ENCODE measurements at regions not wholly inside any gene's neighbourhood (a gene's known extent, or its start where the extent isn't known, plus 50 kb on each side); places are given as distances from the start of the nearest gene placed in this dataset.

DNA sequence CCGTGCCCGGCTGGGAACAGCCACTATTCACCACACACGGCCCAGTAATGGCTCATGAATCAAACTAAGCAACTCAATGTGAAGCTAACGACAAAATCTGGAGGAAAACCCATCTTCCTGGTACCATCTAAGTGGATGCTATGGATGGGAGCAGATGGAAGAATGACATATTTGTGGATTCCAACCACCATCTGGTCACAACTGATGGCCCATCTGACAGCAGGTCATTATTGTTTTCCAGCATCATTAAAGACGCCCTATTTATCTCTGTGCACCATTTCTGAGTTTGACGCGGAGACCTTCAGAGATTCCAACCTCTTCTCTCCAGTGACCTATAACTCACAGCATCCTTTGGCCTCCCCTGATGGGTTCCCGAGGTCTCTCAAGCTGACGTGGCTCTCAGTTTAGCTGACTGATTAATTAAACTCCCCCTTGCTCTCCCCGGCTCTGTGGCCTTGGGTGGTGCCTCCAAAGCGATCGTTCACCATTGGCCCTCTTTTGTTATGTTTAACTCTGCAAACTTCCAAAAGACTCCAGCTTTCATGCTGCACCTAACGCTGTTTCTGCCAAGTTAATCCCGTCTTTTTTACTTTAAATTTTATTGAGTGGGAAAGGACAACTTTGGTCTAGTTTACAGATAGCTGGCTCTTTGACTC, 1514.4 kb downstream of the BRD1 start:
- ChIA-PET CTCF (no interaction called here), POLR2A (no interaction called here)
- H4K20me1 ChIP-seq (ENCODE audit: control insufficient read depth, insufficient read depth, low read length, poor library complexity, severe bottlenecking): no peaks in the 10 kb centered on the region
- peaks cover 2 to 52% (median 5%) of the 10 kb centered on the region in 3 donors for H3K9me3 ChIP-seq (ENCODE audit: control extremely low read depth in 1 of 3, control insufficient read depth in 2 of 3, insufficient read depth in 1 of 3, low read length in 2 of 3)
- Mint-ChIP-seq H3K27me3 (no peaks in the 10 kb centered on the region), H3K9me3 (ENCODE audit: insufficient read depth) (peaks cover 11% of the 10 kb centered on the region), H3K4me3 (no peak overlapping the region), H3K27ac (no peak overlapping the region), H3K4me1 (no peaks in the 10 kb centered on the region)
- no peaks in the 10 kb centered on the region for H3K79me2 ChIP-seq (ENCODE audit: control insufficient read depth, insufficient read depth, low read length)
- no peak for ATAC-seq (ENCODE audit: low read depth)
- TF ChIP-seq, protein P1, sequence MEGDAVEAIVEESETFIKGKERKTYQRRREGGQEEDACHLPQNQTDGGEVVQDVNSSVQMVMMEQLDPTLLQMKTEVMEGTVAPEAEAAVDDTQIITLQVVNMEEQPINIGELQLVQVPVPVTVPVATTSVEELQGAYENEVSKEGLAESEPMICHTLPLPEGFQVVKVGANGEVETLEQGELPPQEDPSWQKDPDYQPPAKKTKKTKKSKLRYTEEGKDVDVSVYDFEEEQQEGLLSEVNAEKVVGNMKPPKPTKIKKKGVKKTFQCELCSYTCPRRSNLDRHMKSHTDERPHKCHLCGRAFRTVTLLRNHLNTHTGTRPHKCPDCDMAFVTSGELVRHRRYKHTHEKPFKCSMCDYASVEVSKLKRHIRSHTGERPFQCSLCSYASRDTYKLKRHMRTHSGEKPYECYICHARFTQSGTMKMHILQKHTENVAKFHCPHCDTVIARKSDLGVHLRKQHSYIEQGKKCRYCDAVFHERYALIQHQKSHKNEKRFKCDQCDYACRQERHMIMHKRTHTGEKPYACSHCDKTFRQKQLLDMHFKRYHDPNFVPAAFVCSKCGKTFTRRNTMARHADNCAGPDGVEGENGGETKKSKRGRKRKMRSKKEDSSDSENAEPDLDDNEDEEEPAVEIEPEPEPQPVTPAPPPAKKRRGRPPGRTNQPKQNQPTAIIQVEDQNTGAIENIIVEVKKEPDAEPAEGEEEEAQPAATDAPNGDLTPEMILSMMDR (IDR thresholded peaks at IDR 0.05): no peak
- TF ChIP-seq EZH2 (IDR thresholded peaks at IDR 0.05; ENCODE audit: borderline replicate concordance, insufficient read depth, low read depth, low read length, poor library complexity, severe bottlenecking): no peak
- intact Hi-C loops (cut with micrococcal nuclease): no loop called here
- no peaks in the 10 kb centered on the region for H3K36me3 ChIP-seq (replicated peaks in 1 of 2; ENCODE audit: control extremely low read depth in 1 of 2, control insufficient read depth in 1 of 2, extremely low read depth in 1 of 2, insufficient read depth in 2 of 2, low read length in 1 of 2)
- no peak overlapping the region for H3K9ac ChIP-seq (ENCODE audit: low read length)
- peaks cover 0 to 6% (median 0%) of the 10 kb centered on the region in 4 experiments for H3K27me3 ChIP-seq (replicated peaks in 1 of 4; ENCODE audit: control extremely low read depth in 1 of 4, control insufficient read depth in 3 of 4, insufficient read depth in 4 of 4, low read length in 3 of 4)
- no peak overlapping the region for H3K27ac ChIP-seq (ENCODE audit: low read length in 2 of 2)
- 92% methylated on average over 8 of the region's 14 CpGs for WGBS (ENCODE audit: insufficient coverage)
- no peak for DNase-seq
- H3K4me1 ChIP-seq (ENCODE audit: control insufficient read depth in 2 of 2, insufficient read depth in 2 of 2, low read length in 2 of 2): no peaks in the 10 kb centered on the region
- no peak overlapping the region for H3K4me3 ChIP-seq (ENCODE audit: control extremely low read depth in 1 of 5, extremely low read depth in 1 of 5, insufficient read depth in 1 of 5, low read depth in 2 of 5, low read length in 4 of 5)
- no peak overlapping the region for H2AFZ ChIP-seq (ENCODE audit: insufficient read depth, low read depth, low read length, poor library complexity, severe bottlenecking)
- no peak overlapping the region for H3K4me2 ChIP-seq (replicated peaks; ENCODE audit: low read depth, low read length, poor library complexity, severe bottlenecking)

GRCh38 chr22:48310740-48311139, 1516.9 kb downstream of the BRD1 start:
- Histone ChIP-seq H3K36me3 (replicated peaks in 1 of 2; ENCODE audit: control extremely low read depth in 1 of 2, control insufficient read depth in 1 of 2, extremely low read depth in 1 of 2, insufficient read depth in 2 of 2, low read length in 1 of 2) (no peaks in the 10 kb centered on the region), H3K79me2 (ENCODE audit: control insufficient read depth, insufficient read depth, low read length) (no peaks in the 10 kb centered on the region), H3K9me3 (ENCODE audit: control extremely low read depth in 1 of 3, control insufficient read depth in 2 of 3, insufficient read depth in 1 of 3, low read length in 2 of 3) (peaks cover 2 to 45% (median 5%) of the 10 kb centered on the region in 3 donors), H3K27ac (ENCODE audit: low read length in 2 of 2) (no peak overlapping the region), H4K20me1 (ENCODE audit: control insufficient read depth, insufficient read depth, low read length, poor library complexity, severe bottlenecking) (no peaks in the 10 kb centered on the region), H3K4me3 (ENCODE audit: control extremely low read depth in 1 of 5, extremely low read depth in 1 of 5, insufficient read depth in 1 of 5, low read depth in 2 of 5, low read length in 4 of 5) (no peak overlapping the region), H3K27me3 (replicated peaks in 1 of 4; ENCODE audit: control extremely low read depth in 1 of 4, control insufficient read depth in 3 of 4, insufficient read depth in 4 of 4, low read length in 3 of 4) (peaks cover 0 to 4% (median 0%) of the 10 kb centered on the region in 4 experiments), H3K4me2 (replicated peaks; ENCODE audit: low read depth, low read length, poor library complexity, severe bottlenecking) (no peak overlapping the region), H2AFZ (ENCODE audit: insufficient read depth, low read depth, low read length, poor library complexity, severe bottlenecking) (no peak overlapping the region), H3K9ac (ENCODE audit: low read length) (no peak overlapping the region), H3K4me1 (ENCODE audit: control insufficient read depth in 2 of 2, insufficient read depth in 2 of 2, low read length in 2 of 2) (no peaks in the 10 kb centered on the region)
- no peaks in the 10 kb centered on the region for H3K27me3 Mint-ChIP-seq
- intact Hi-C loops (cut with micrococcal nuclease): no loop called here
- H3K4me3 Mint-ChIP-seq: no peak overlapping the region
- TF ChIP-seq, protein P1 (IDR thresholded peaks at IDR 0.05): no peak
- no peak for TF ChIP-seq EZH2 (IDR thresholded peaks at IDR 0.05; ENCODE audit: borderline replicate concordance, insufficient read depth, low read depth, low read length, poor library complexity, severe bottlenecking)
- no peaks in the 10 kb centered on the region for H3K4me1 Mint-ChIP-seq
- H3K9me3 Mint-ChIP-seq (ENCODE audit: insufficient read depth): peaks cover 11% of the 10 kb centered on the region
- no peak overlapping the region for H3K27ac Mint-ChIP-seq
- ChIA-PET CTCF (no interaction called here), POLR2A (no interaction called here)
- DNase-seq (no peak), ATAC-seq (ENCODE audit: low read depth) (no peak)
- WGBS (ENCODE audit: insufficient coverage): 48% methylated on average over 6 of the region's 10 CpGs
